Memory B cell (primary cell): ENCODE measurements at regions not wholly inside any gene's neighbourhood (a gene's known extent, or its start where the extent isn't known, plus 50 kb on each side); places are given as distances from the start of the nearest gene placed in this dataset.

Source experiments
- ATAC-seq: fragments of 150-1000 bp; cut with Tn5 transposase; 2 replicates; pipeline ENCODE4 v1.10.0; 2021; ENCODE audit warnings: low read depth, mild to moderate bottlenecking, moderate library complexity
- DNase-seq, 2 donors: peaks; one replicate each; pipeline ENCODE4 v3.0.0; 2022; ENCODE audit warnings: low spot score in 2 of 2
- H3K27ac Mint-ChIP-seq: one replicate; pipeline ENCODE4 v1.8.0; 2022; ENCODE audit warnings: mild to moderate bottlenecking, moderate library complexity, mixed read lengths
- H3K27me3 Mint-ChIP-seq: one replicate; pipeline ENCODE4 v1.8.0; 2022; ENCODE audit warnings: mixed read lengths
- H3K36me3 Mint-ChIP-seq: one replicate; pipeline ENCODE4 v1.8.0; 2022; ENCODE audit warnings: mild to moderate bottlenecking, mixed read lengths
- H3K4me1 Mint-ChIP-seq: one replicate; pipeline ENCODE4 v1.8.0; 2022; ENCODE audit warnings: mixed read lengths
- H3K4me3 Mint-ChIP-seq: one replicate; pipeline ENCODE4 v1.8.0; 2022; ENCODE audit warnings: mild to moderate bottlenecking, moderate library complexity, mixed read lengths
- H3K9me3 Mint-ChIP-seq: one replicate; pipeline ENCODE4 v1.8.0; 2022; ENCODE audit warnings: mixed read lengths

GRCh38 chr2:236700703-236701102 is 131.1 kb downstream of the ACKR3 start:
- peaks cover 8% of the 10 kb centered on the region for H3K27me3 Mint-ChIP-seq
- no peaks in the 10 kb centered on the region for H3K9me3 Mint-ChIP-seq
- ATAC-seq (no peak), DNase-seq (no peak)
- no peak overlapping the region for H3K27ac Mint-ChIP-seq
- H3K4me1 Mint-ChIP-seq = no peaks in the 10 kb centered on the region
- H3K4me3 Mint-ChIP-seq = no peak overlapping the region
- no peaks in the 10 kb centered on the region for H3K36me3 Mint-ChIP-seq

GRCh38 chr2:236702657-236703372 is 133.2 kb downstream of the ACKR3 start:
- H3K9me3 Mint-ChIP-seq = no peaks in the 10 kb centered on the region
- no peak for ATAC-seq

GRCh38 chr2:236703373-236703709 is 133.7 kb downstream of the ACKR3 start:
- H3K27ac Mint-ChIP-seq = no peak overlapping the region
- H3K27me3 Mint-ChIP-seq = peaks cover 6% of the 10 kb centered on the region
- no peaks in the 10 kb centered on the region for H3K36me3 Mint-ChIP-seq
- no peak overlapping the region for H3K4me3 Mint-ChIP-seq
- no peaks in the 10 kb centered on the region for H3K9me3 Mint-ChIP-seq
- ATAC-seq (no peak), DNase-seq (no peak)
- no peaks in the 10 kb centered on the region for H3K4me1 Mint-ChIP-seq

More at GRCh38 chr2:236702657-236703372, 133.2 kb downstream of the ACKR3 start:
- H3K4me3 Mint-ChIP-seq = no peak overlapping the region
- DNase-seq = no peak
- peaks cover 5% of the 10 kb centered on the region for H3K27me3 Mint-ChIP-seq
- H3K27ac Mint-ChIP-seq = no peak overlapping the region
- H3K4me1 Mint-ChIP-seq = no peaks in the 10 kb centered on the region
- no peaks in the 10 kb centered on the region for H3K36me3 Mint-ChIP-seq

- H3K9me3 Mint-ChIP-seq = no peaks in the 10 kb centered on the region
- peaks cover 7% of the 10 kb centered on the region for H3K27me3 Mint-ChIP-seq
- no peaks in the 10 kb centered on the region for H3K4me1 Mint-ChIP-seq
- no peaks in the 10 kb centered on the region for H3K36me3 Mint-ChIP-seq
- ATAC-seq (no peak), DNase-seq (no peak)
- H3K27ac Mint-ChIP-seq = no peak overlapping the region
- H3K4me3 Mint-ChIP-seq = no peak overlapping the region
Observed at GRCh38 chr2:236703906-236704305, 134.3 kb downstream of the ACKR3 start.

GRCh38 chr2:236704887-236705286 is 135.3 kb downstream of the ACKR3 start:
- H3K4me3 Mint-ChIP-seq = no peak overlapping the region
- H3K27ac Mint-ChIP-seq = no peak overlapping the region
- ATAC-seq = no peak
- no peaks in the 10 kb centered on the region for H3K4me1 Mint-ChIP-seq
- no peaks in the 10 kb centered on the region for H3K9me3 Mint-ChIP-seq
- peaks cover 5% of the 10 kb centered on the region for H3K27me3 Mint-ChIP-seq
- no peak for DNase-seq
- H3K36me3 Mint-ChIP-seq = no peaks in the 10 kb centered on the region

GRCh38 chr2:236705295-236706105 is 135.9 kb downstream of the ACKR3 start:
- Mint-ChIP-seq H3K4me3 (no peak overlapping the region), H3K9me3 (no peaks in the 10 kb centered on the region), H3K27me3 (peaks cover 5% of the 10 kb centered on the region), H3K36me3 (no peaks in the 10 kb centered on the region), H3K27ac (no peak overlapping the region), H3K4me1 (no peaks in the 10 kb centered on the region)
- ATAC-seq = no peak
- DNase-seq = no peak

- Mint-ChIP-seq H3K27me3 (peaks cover 4% of the 10 kb centered on the region), H3K9me3 (no peaks in the 10 kb centered on the region), H3K4me1 (no peaks in the 10 kb centered on the region), H3K27ac (no peak overlapping the region), H3K4me3 (no peak overlapping the region), H3K36me3 (no peaks in the 10 kb centered on the region)
- DNase-seq (no peak), ATAC-seq (no peak)
Observed at GRCh38 chr2:236706288-236706687, 136.7 kb downstream of the ACKR3 start.

GRCh38 chr2:236706803-236707202 is 137.2 kb downstream of the ACKR3 start:
- DNase-seq (no peak), ATAC-seq (no peak)
- H3K36me3 Mint-ChIP-seq = no peaks in the 10 kb centered on the region
- H3K4me1 Mint-ChIP-seq = no peaks in the 10 kb centered on the region
- no peaks in the 10 kb centered on the region for H3K9me3 Mint-ChIP-seq
- no peak overlapping the region for H3K27ac Mint-ChIP-seq
- no peak overlapping the region for H3K4me3 Mint-ChIP-seq
- peaks cover 3% of the 10 kb centered on the region for H3K27me3 Mint-ChIP-seq

- H3K36me3 Mint-ChIP-seq = no peaks in the 10 kb centered on the region
- H3K4me1 Mint-ChIP-seq = no peaks in the 10 kb centered on the region
- H3K27ac Mint-ChIP-seq = no peak overlapping the region
- peaks cover 12% of the 10 kb centered on the region for H3K27me3 Mint-ChIP-seq
- ATAC-seq (no peak), DNase-seq (no peak)
- no peaks in the 10 kb centered on the region for H3K9me3 Mint-ChIP-seq
- H3K4me3 Mint-ChIP-seq = no peak overlapping the region
Observed at GRCh38 chr2:236711440-236711839, 141.8 kb downstream of the ACKR3 start.

GRCh38 chr2:236712304-236712703 is 142.7 kb downstream of the ACKR3 start:
- ATAC-seq = no peak
- Mint-ChIP-seq H3K4me3 (no peak overlapping the region), H3K36me3 (no peaks in the 10 kb centered on the region), H3K27me3 (peaks cover 12% of the 10 kb centered on the region), H3K27ac (no peak overlapping the region), H3K9me3 (no peaks in the 10 kb centered on the region), H3K4me1 (no peaks in the 10 kb centered on the region)
- DNase-seq = no peak

GRCh38 chr2:236712961-236713673 is 143.5 kb downstream of the ACKR3 start:
- Mint-ChIP-seq H3K27ac (no peak overlapping the region), H3K27me3 (peaks cover 13% of the 10 kb centered on the region), H3K36me3 (no peaks in the 10 kb centered on the region), H3K4me1 (no peaks in the 10 kb centered on the region), H3K9me3 (no peaks in the 10 kb centered on the region), H3K4me3 (no peak overlapping the region)
- ATAC-seq = no peak
- DNase-seq = no peak

- Mint-ChIP-seq H3K27me3 (peaks cover 11% of the 10 kb centered on the region), H3K36me3 (no peaks in the 10 kb centered on the region), H3K9me3 (no peaks in the 10 kb centered on the region), H3K4me3 (no peak overlapping the region), H3K27ac (no peak overlapping the region), H3K4me1 (no peaks in the 10 kb centered on the region)
- DNase-seq (no peak), ATAC-seq (no peak)
Observed at GRCh38 chr2:236714080-236714479, 144.5 kb downstream of the ACKR3 start.

- no peak overlapping the region for H3K4me3 Mint-ChIP-seq
- ATAC-seq = no peak
- H3K4me1 Mint-ChIP-seq = no peaks in the 10 kb centered on the region
- H3K27me3 Mint-ChIP-seq = peaks cover 14% of the 10 kb centered on the region
- H3K27ac Mint-ChIP-seq = no peak overlapping the region
- no peak for DNase-seq
- H3K9me3 Mint-ChIP-seq = no peaks in the 10 kb centered on the region
- no peaks in the 10 kb centered on the region for H3K36me3 Mint-ChIP-seq
Observed at GRCh38 chr2:236715077-236715476, 145.5 kb downstream of the ACKR3 start.

GRCh38 chr2:236715491-236715961 is 145.9 kb downstream of the ACKR3 start:
- Mint-ChIP-seq H3K27me3 (peaks cover 14% of the 10 kb centered on the region), H3K4me3 (no peak overlapping the region)

More at GRCh38 chr2:236715491-236715961, 145.9 kb downstream of the ACKR3 start:
- Mint-ChIP-seq H3K36me3 (no peaks in the 10 kb centered on the region), H3K4me1 (no peaks in the 10 kb centered on the region), H3K9me3 (no peaks in the 10 kb centered on the region), H3K27ac (no peak overlapping the region)
- ATAC-seq = no peak
- no peak for DNase-seq
